Lower leg skin (tissue), 4 donors: ENCODE measurements at regions not wholly inside any gene's neighbourhood (a gene's known extent, or its start where the extent isn't known, plus 50 kb on each side); places are given as distances from the start of the nearest gene placed in this dataset.

ENCODE experiments used
- DNase-seq, 2 donors: peaks; one replicate each; pipeline ENCODE4 v3.0.0-alpha.2; 2019; ENCODE audit warnings: low spot score in 2 of 2
- H3K4me3 ChIP-seq: fragments of 200-600 bp; sonication (generic); 2 replicates; pipeline ENCODE4 v1.5.1; 2017; ENCODE audit warnings: mild to moderate bottlenecking, low read depth; ENCODE audit not compliant: poor library complexity, severe bottlenecking
- POLR2A ChIP-seq, 2 donors: fragments of 450-650 bp; IDR thresholded peaks; one replicate each; pipeline ENCODE4 v1.6.1; 2016 to 2017; ENCODE audit warnings: antibody characterized with exemption in 2 of 2, mild to moderate bottlenecking in 1 of 2, moderate library complexity in 1 of 2
- WGBS, 2 donors: methylation state at CpG; one replicate each; pipeline ENCODE4 v1.1.5; 2018; 5-methylcytosine and 5-hydroxymethylcytosine counted together
- intact Hi-C: fragments of 100-400 bp; cut with DNase I; formaldehyde crosslinking; loops from one replicate; pipeline ENCODE4 v1.15.0; 2023; ENCODE audit warnings: low total_unique reads
- TF ChIP-seq, protein P1 (sequence below), 3 donors: fragments of 450-650 bp; IDR thresholded peaks; one replicate each; pipeline ENCODE4 v1.5.1; 2016; ENCODE audit warnings: antibody characterized with exemption in 3 of 3, mild to moderate bottlenecking in 3 of 3, moderate library complexity in 2 of 3

DNA sequence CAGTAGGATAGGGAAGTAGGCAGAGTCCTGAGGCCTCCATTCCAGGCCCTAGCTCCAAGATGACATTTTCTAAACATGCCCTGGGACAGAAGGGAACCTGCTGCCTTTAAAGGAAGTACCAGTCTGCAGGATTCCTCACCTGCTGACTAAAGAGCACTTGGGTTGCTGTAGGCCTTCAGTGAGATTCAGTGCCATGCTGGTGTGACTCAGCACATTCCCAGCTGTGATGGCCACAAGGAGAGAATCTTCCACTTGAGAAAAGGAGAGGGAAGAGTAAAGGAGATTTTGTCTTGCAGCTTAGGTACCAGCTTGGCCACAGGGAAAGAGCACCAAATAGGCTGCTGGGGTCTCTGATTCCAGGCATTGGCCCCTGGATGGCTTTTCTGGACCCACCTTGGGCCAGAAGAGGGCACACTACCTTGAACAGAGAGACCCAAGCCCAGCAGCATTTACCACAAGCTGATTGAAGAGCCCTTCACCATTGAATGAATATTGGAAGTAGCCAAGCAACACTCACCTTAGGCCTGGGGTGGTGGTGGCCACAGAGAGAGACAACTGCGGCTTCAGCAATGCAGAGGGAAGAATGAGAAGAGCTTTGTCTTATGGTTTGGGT lies 498.3 kb downstream of the KCNH5 start:
- no peak for DNase-seq
- intact Hi-C loops = no loop called here
- no peak for TF ChIP-seq POLR2A (IDR thresholded peaks at IDR 0.05)
- TF ChIP-seq, protein P1, sequence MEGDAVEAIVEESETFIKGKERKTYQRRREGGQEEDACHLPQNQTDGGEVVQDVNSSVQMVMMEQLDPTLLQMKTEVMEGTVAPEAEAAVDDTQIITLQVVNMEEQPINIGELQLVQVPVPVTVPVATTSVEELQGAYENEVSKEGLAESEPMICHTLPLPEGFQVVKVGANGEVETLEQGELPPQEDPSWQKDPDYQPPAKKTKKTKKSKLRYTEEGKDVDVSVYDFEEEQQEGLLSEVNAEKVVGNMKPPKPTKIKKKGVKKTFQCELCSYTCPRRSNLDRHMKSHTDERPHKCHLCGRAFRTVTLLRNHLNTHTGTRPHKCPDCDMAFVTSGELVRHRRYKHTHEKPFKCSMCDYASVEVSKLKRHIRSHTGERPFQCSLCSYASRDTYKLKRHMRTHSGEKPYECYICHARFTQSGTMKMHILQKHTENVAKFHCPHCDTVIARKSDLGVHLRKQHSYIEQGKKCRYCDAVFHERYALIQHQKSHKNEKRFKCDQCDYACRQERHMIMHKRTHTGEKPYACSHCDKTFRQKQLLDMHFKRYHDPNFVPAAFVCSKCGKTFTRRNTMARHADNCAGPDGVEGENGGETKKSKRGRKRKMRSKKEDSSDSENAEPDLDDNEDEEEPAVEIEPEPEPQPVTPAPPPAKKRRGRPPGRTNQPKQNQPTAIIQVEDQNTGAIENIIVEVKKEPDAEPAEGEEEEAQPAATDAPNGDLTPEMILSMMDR (IDR thresholded peaks at IDR 0.05) = no peak
- H3K4me3 ChIP-seq = no peak overlapping the region
- 85 to 95% methylated on average over 1 of the region's 1 CpG for WGBS, 2 donors

DNA sequence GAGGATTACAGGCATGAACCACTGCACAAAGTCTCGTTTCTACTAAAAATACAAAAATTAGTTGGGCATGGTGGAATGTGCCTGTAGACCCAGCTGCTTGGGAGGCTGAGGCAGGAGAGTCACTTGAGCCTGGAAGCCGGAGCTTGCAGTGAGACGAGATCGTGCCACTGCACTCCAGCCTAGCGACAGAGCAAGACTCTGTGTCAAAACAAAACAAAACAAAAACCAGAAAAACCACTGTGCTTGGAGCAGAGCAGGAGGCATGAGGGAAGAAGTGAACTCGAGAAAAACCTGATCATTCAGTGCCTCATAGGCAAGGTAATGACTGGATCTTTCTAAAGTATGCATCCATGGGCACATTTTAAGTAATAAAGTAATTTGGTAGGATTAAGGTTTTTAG lies 487.8 kb downstream of the KCNH5 start:
- intact Hi-C loops = no loop called here
- no peak for DNase-seq
- TF ChIP-seq, protein P1 (IDR thresholded peaks at IDR 0.05) = no peak
- TF ChIP-seq POLR2A (IDR thresholded peaks at IDR 0.05) = no peak
- no peak overlapping the region for H3K4me3 ChIP-seq
- WGBS, 2 donors = 64 to 66% methylated on average over 6 of the region's 6 CpGs

DNA sequence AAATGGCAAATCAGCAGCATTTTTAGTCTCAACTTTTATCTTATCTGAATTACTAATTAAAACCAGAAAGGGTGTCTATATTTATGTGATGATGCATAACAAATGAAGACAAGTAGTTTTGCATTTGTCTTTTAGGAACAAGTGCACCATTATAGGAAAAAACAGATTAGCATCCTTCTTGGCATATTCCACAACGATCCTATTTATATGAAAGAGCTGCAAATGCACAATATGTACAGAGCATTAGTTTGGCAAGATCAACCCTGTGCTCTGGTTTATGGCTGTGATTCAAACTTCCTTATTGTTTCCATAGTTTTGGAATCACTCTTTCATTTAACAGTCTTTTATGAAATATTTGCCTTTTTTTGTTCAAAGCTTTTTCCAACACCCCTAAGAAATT lies 486.8 kb downstream of the KCNH5 start:
- TF ChIP-seq POLR2A (IDR thresholded peaks at IDR 0.05) = no peak
- TF ChIP-seq, protein P1 (IDR thresholded peaks at IDR 0.05) = no peak
- WGBS, 2 donors = 45% methylated on average over 1 of the region's 1 CpG
- H3K4me3 ChIP-seq = no peak overlapping the region
- no peak for DNase-seq
- intact Hi-C loops = no loop called here

DNA sequence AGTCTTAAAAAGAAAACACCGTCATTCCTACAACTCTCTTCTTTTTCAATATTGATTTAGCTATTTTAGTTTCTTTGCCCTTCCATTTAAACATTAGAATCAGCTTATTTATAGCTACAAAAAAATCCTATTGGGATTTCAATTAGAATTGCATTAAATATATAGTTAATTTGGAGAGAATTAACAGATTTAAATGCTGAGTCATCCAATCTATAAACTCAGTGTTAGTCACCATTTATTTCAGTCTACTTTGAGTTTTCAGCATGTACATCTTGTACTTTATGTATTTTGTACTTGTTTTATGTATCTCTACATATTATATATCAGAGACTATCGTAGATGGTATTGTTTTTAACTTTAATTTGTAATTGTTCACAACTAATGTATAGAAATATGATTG lies 460.0 kb downstream of the KCNH5 start:
- 71 to 81% methylated on average over 2 of the region's 2 CpGs for WGBS, 2 donors
- intact Hi-C loops = no loop called here
- TF ChIP-seq, protein P1 (IDR thresholded peaks at IDR 0.05) = no peak
- no peak for TF ChIP-seq POLR2A (IDR thresholded peaks at IDR 0.05)
- no peak for DNase-seq
- H3K4me3 ChIP-seq = no peak overlapping the region

DNA sequence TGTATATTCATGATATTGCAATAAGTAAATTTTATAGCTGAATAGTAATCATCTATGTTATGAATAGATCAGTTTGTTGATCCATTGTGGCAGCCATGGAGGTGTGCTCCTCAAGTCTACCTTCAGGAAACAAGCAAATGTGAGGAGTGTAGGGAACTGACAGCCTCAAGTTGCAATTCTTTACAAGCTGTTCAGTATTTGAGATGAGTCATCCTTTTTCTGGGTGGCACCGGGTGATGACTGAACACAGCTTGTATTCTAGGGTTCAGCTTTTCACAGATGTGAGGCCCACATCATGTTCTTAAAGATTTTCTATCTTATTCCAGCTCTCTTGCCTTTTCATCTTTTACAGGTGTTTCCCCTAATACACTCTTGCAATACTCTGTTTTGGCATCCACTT lies 452.4 kb downstream of the KCNH5 start:
- intact Hi-C loops = no loop called here
- no peak for DNase-seq
- 32 to 65% methylated on average over 1 of the region's 1 CpG for WGBS, 2 donors
- no peak overlapping the region for H3K4me3 ChIP-seq
- no peak for TF ChIP-seq POLR2A (IDR thresholded peaks at IDR 0.05)
- TF ChIP-seq, protein P1 (IDR thresholded peaks at IDR 0.05) = no peak

DNA sequence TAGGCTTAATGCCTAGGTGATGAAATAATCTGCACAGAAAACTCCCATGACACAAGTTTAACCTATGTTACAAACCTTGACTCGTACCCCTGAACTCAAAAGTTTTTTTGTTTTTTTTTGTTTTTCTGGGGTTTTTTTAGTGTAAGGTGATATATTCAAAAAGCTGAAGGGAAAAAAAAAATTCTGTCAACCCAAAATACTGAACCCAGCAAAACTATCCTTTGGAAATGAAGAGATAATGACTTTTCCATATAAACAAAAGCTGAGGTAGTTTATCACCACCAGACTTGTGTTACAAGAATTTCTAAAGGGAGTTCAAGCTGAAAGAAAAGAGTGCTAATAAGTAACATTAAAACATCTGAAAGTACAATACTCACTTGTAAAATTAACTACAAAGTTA lies 448.1 kb downstream of the KCNH5 start:
- 88 to 94% methylated on average over 1 of the region's 1 CpG for WGBS, 2 donors
- no peak overlapping the region for H3K4me3 ChIP-seq
- DNase-seq = no peak
- intact Hi-C loops = no loop called here
- TF ChIP-seq POLR2A (IDR thresholded peaks at IDR 0.05) = no peak
- TF ChIP-seq, protein P1 (IDR thresholded peaks at IDR 0.05) = no peak
